GM12873 (cell line): ENCODE measurements at regions not wholly inside any gene's neighbourhood (a gene's known extent, or its start where the extent isn't known, plus 50 kb on each side); places are given as distances from the start of the nearest gene placed in this dataset.

ENCODE experiments used
- CTCF ChIP-seq: IDR thresholded peaks from 2 replicates; pipeline ENCODE4 v1.5.1; 2012; ENCODE audit warnings: low read depth, mild to moderate bottlenecking, moderate library complexity, low read length, control low read depth; ENCODE audit not compliant: insufficient read depth; ENCODE audit errors: missing control alignments

GRCh38 chr1:80531182-80531581 lies 1269.6 kb upstream of the ADGRL2 start:
- TF ChIP-seq CTCF: no peak

- TF ChIP-seq CTCF: no peak
These were observed 1271.2 kb upstream of the ADGRL2 start for GRCh38 chr1:80529546-80529945.

- no peak for TF ChIP-seq CTCF
These were observed 1276.9 kb upstream of the ADGRL2 start for GRCh38 chr1:80523861-80524260.

- TF ChIP-seq CTCF: no peak
These were observed 1279.8 kb upstream of the ADGRL2 start for GRCh38 chr1:80520949-80521348.

- no peak for TF ChIP-seq CTCF
These were observed 1283.7 kb upstream of the ADGRL2 start for GRCh38 chr1:80517062-80517461.

- TF ChIP-seq CTCF: no peak
These were observed 1290.7 kb upstream of the ADGRL2 start for GRCh38 chr1:80509965-80510522.

GRCh38 chr1:80506216-80506615 lies 1294.5 kb upstream of the ADGRL2 start:
- TF ChIP-seq CTCF: no peak

GRCh38 chr1:80498673-80499072 lies 1302.1 kb upstream of the ADGRL2 start:
- no peak for TF ChIP-seq CTCF
